ENCODE measurements at regions not wholly inside any gene's neighbourhood (a gene's known extent, or its start where the extent isn't known, plus 50 kb on each side); places are given as distances from the start of the nearest gene placed in this dataset.

DNA sequence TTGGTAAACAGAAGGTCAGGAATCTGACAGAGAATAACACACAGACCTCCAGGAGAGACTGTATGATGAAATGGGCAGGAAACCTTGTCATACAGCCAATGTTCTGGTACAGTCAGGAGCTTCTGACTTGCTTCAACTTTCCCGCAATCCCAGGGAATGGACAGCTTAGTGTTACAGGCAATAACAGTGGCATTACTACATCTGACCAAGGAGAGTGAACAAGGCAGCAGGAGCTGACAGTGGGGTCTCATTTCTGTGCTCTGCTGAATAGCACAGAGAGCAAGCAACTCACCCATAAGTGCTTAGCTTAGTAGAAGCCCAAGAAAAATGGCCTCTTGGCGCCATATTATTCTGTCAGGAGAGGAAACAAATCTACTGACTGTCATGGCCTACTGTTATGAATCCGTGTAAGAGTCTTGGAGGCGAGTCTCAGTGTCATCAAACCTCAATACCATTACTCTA is 186.2 kb upstream of the MTPN start:
- intact Hi-C loops (cut with DNase I) = no loop called here

DNA sequence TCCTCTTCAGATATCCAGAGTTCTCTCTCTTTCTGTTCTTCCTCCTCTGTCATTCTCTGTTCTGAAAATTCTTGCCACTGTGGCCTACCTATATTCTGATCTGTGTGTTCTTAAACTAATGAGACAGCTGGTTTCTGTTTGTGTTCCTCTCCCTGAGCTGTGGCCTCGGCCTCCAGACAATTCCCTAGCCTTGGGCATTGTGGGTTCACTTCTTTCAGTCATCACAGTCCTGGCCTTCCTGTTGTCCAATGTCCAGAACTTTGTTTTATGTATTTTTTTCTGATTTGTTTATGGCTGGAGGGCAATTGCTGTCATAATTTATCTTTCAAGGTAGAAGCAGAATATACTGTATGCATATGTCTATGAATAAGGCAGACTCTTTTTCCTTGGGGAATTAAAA is 173.2 kb upstream of the MTPN start:
- WGBS = 70% methylated on average over 1 of the region's 1 CpG
- Histone ChIP-seq H3K9me3 (no peaks in the 10 kb centered on the region), H3K36me3 (no peaks in the 10 kb centered on the region), H3K27ac (replicated peaks in 1 of 4) (no peak overlapping the region), H3K27me3 (no peaks in the 10 kb centered on the region), H3K4me3 (no peak overlapping the region), H3K4me1 (no peaks in the 10 kb centered on the region)
- no peak for TF ChIP-seq POLR2AphosphoS5 (IDR thresholded peaks at IDR 0.05)
- TF ChIP-seq, protein P1, sequence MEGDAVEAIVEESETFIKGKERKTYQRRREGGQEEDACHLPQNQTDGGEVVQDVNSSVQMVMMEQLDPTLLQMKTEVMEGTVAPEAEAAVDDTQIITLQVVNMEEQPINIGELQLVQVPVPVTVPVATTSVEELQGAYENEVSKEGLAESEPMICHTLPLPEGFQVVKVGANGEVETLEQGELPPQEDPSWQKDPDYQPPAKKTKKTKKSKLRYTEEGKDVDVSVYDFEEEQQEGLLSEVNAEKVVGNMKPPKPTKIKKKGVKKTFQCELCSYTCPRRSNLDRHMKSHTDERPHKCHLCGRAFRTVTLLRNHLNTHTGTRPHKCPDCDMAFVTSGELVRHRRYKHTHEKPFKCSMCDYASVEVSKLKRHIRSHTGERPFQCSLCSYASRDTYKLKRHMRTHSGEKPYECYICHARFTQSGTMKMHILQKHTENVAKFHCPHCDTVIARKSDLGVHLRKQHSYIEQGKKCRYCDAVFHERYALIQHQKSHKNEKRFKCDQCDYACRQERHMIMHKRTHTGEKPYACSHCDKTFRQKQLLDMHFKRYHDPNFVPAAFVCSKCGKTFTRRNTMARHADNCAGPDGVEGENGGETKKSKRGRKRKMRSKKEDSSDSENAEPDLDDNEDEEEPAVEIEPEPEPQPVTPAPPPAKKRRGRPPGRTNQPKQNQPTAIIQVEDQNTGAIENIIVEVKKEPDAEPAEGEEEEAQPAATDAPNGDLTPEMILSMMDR (IDR thresholded peaks at IDR 0.05) = no peak
- no peak for TF ChIP-seq POLR2A (IDR thresholded peaks at IDR 0.05; ENCODE audit: low read depth)
- TF ChIP-seq EP300 (IDR thresholded peaks at IDR 0.05) = no peak
- intact Hi-C loops (cut with DNase I) = no loop called here
- no peak for DNase-seq (ENCODE audit: extremely low spot score)

More for the DNA sequence above, 186.2 kb upstream of the MTPN start:
- WGBS = 91% methylated on average over 4 of the region's 4 CpGs
- H3K27me3 ChIP-seq = no peaks in the 10 kb centered on the region
- H3K4me3 ChIP-seq = no peak overlapping the region
- TF ChIP-seq, protein P1 (IDR thresholded peaks at IDR 0.05) = no peak
- no peak for TF ChIP-seq POLR2AphosphoS5 (IDR thresholded peaks at IDR 0.05)
- TF ChIP-seq POLR2A (IDR thresholded peaks at IDR 0.05; ENCODE audit: low read depth) = no peak
- no peak for TF ChIP-seq EP300 (IDR thresholded peaks at IDR 0.05)
- no peak for DNase-seq (ENCODE audit: extremely low spot score)
- no peak overlapping the region for H3K27ac ChIP-seq (replicated peaks in 1 of 4)
- no peaks in the 10 kb centered on the region for H3K36me3 ChIP-seq
- peaks cover 0 to 7% (median 2%) of the 10 kb centered on the region in 4 donors for H3K4me1 ChIP-seq
- no peaks in the 10 kb centered on the region for H3K9me3 ChIP-seq

DNA sequence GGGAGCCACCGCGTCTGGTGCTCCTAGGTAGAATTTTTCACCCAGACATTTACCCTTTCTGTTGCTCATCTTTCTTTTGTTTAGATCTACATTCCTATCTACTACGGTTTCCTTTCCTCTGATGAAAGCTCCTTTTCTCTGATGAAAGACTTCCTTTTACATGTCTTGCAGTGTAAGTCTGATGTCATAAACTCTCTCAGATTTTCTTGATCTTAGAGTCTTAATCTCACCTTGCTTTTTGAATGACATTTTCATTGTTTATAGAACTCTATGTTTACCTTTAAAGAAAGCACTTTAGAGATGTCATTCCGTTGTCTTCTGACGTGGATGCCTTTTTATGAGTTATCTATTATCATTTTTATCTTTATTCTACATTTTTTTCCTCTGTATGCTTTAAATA is 171.8 kb upstream of the MTPN start:
- no peaks in the 10 kb centered on the region for H3K4me1 ChIP-seq
- H3K27me3 ChIP-seq = no peaks in the 10 kb centered on the region
- intact Hi-C loops (cut with DNase I) = no loop called here
- TF ChIP-seq, protein P1 (IDR thresholded peaks at IDR 0.05) = no peak
- TF ChIP-seq EP300 (IDR thresholded peaks at IDR 0.05) (no peak), POLR2A (IDR thresholded peaks at IDR 0.05; ENCODE audit: low read depth) (no peak), POLR2AphosphoS5 (IDR thresholded peaks at IDR 0.05) (no peak)
- no peak overlapping the region for H3K4me3 ChIP-seq
- H3K36me3 ChIP-seq = no peaks in the 10 kb centered on the region
- no peaks in the 10 kb centered on the region for H3K9me3 ChIP-seq
- no peak for DNase-seq (ENCODE audit: extremely low spot score)
- WGBS = 72% methylated on average over 5 of the region's 5 CpGs
- H3K27ac ChIP-seq (replicated peaks in 1 of 4) = no peak overlapping the region

DNA sequence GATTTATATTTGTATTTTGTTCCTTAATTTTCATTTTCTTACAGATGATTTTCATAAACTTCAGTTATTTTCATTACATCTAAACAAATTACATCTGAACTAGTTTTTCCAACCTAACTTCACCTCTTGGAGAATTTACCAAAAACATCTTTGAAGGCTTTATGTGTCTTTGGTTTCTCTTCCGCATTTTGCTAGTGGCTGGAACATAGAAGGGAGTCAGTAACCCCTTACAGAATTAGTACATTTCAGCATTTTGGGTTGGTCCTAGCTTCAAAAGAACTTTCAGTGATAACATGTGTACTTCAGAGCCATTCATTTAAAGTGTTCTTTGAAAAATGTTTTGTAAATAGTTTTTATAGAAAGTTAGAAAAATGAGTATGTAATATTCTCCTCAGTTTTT is 169.8 kb upstream of the MTPN start:
- intact Hi-C loops (cut with DNase I) = no loop called here
- Histone ChIP-seq H3K9me3 (no peaks in the 10 kb centered on the region), H3K4me1 (no peaks in the 10 kb centered on the region), H3K27me3 (no peaks in the 10 kb centered on the region), H3K27ac (replicated peaks in 1 of 4) (no peak overlapping the region), H3K4me3 (no peak overlapping the region), H3K36me3 (no peaks in the 10 kb centered on the region)
- TF ChIP-seq POLR2AphosphoS5 (IDR thresholded peaks at IDR 0.05) = no peak
- TF ChIP-seq, protein P1 (IDR thresholded peaks at IDR 0.05) = no peak
- DNase-seq (ENCODE audit: extremely low spot score) = no peak
- WGBS = 100% methylated on average over 1 of the region's 1 CpG

DNA sequence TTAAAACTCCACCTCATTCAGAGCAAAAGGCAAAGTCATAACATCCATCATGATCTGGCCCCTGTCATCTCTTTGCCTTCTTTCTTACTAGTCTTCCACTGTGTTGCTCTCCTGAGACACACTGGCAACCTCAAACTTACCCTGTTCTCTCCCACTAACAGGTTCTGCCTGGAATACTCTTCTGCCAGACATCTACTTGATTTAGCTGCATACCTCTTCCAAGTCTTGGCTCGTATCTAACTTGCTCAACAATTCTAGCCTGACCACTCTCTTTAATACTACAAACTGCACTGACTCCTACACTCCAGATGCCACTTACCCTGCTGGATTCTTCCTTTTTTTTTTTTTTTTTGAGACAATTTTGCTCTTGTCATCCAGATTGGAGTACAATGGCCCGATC is 167.0 kb upstream of the MTPN start:
- H3K27me3 ChIP-seq = no peaks in the 10 kb centered on the region
- no peaks in the 10 kb centered on the region for H3K4me1 ChIP-seq
- TF ChIP-seq, protein P1 (IDR thresholded peaks at IDR 0.05) = no peak
- TF ChIP-seq POLR2AphosphoS5 (IDR thresholded peaks at IDR 0.05) (no peak), POLR2A (IDR thresholded peaks at IDR 0.05; ENCODE audit: low read depth) (no peak), EP300 (IDR thresholded peaks at IDR 0.05) (no peak)
- no peak overlapping the region for H3K4me3 ChIP-seq
- H3K27ac ChIP-seq (replicated peaks in 1 of 4) = no peak overlapping the region
- intact Hi-C loops (cut with DNase I) = no loop called here
- no peaks in the 10 kb centered on the region for H3K36me3 ChIP-seq
- no peaks in the 10 kb centered on the region for H3K9me3 ChIP-seq
- no peak for DNase-seq (ENCODE audit: extremely low spot score)
- 87% methylated on average over 2 of the region's 2 CpGs for WGBS
